Neuronal stem cell (in vitro differentiated cells): ENCODE measurements at regions not wholly inside any gene's neighbourhood (a gene's known extent, or its start where the extent isn't known, plus 50 kb on each side); places are given as distances from the start of the nearest gene placed in this dataset.

ENCODE experiments used
- DNase-seq: peaks from one replicate; pipeline ENCODE4 v3.0.0-alpha.2; 2013; ENCODE audit warnings: low spot score
- H2AFZ ChIP-seq: one replicate; pipeline ENCODE4 v1.6.1; 2013; ENCODE audit warnings: mild to moderate bottlenecking, low read length, inconsistent platforms
- H2AK5ac ChIP-seq: 2 replicates; pipeline ENCODE4 v1.6.1; 2013; ENCODE audit warnings: low read depth, mild to moderate bottlenecking, inconsistent platforms, low read length, moderate library complexity, mixed read lengths
- H2BK120ac ChIP-seq: 2 replicates; pipeline ENCODE4 v1.6.1; 2013; ENCODE audit warnings: low read depth, mild to moderate bottlenecking, inconsistent platforms, low read length, moderate library complexity, mixed read lengths
- H2BK12ac ChIP-seq: one replicate; pipeline ENCODE4 v1.6.1; 2013; ENCODE audit warnings: low read length, inconsistent platforms
- H2BK15ac ChIP-seq: 2 replicates; pipeline ENCODE4 v1.6.1; 2013; ENCODE audit warnings: mild to moderate bottlenecking, low read length, inconsistent platforms, mixed read lengths
- H2BK5ac ChIP-seq: one replicate; pipeline ENCODE4 v1.6.1; 2013; ENCODE audit warnings: inconsistent platforms, mild to moderate bottlenecking, low read length, moderate library complexity
- H3K14ac ChIP-seq: one replicate; pipeline ENCODE4 v1.6.1; 2013; ENCODE audit warnings: low read length, inconsistent platforms
- H3K18ac ChIP-seq: 2 replicates; pipeline ENCODE4 v1.6.1; 2013; ENCODE audit warnings: low read length, inconsistent platforms
- H3K23ac ChIP-seq: 2 replicates; pipeline ENCODE4 v1.6.1; 2013; ENCODE audit warnings: low read depth, mild to moderate bottlenecking, mixed read lengths, low read length, inconsistent platforms; ENCODE audit not compliant: poor library complexity
- H3K27ac ChIP-seq: replicated peaks from 3 replicates; pipeline ENCODE4 v1.5.1; 2013; ENCODE audit warnings: low read length, inconsistent platforms
- H3K27me3 ChIP-seq, 3 experiments: 2 replicates each; pipeline ENCODE4 v1.6.1; 2013; ENCODE audit warnings: low read length in 3 of 3, mild to moderate bottlenecking in 2 of 3, inconsistent platforms in 1 of 3, low read depth in 1 of 3, mixed read lengths in 1 of 3, moderate library complexity in 1 of 3; ENCODE audit not compliant: control insufficient read depth in 3 of 3, insufficient read depth in 3 of 3
- H3K36me3 ChIP-seq, 2 donors: replicated peaks in 1 of 2; 2 replicates each; pipeline ENCODE4 v1.6.1; 2013; ENCODE audit warnings: low read length in 2 of 2; ENCODE audit not compliant: control insufficient read depth in 2 of 2, insufficient read depth in 2 of 2
- H3K4ac ChIP-seq: 2 replicates; pipeline ENCODE4 v1.6.1; 2013; ENCODE audit warnings: inconsistent platforms, mild to moderate bottlenecking, low read length, moderate library complexity
- H3K4me1 ChIP-seq, 2 donors: 1 replicate in 1 of 2; 2 replicates in 1 of 2; pipeline ENCODE4 v1.6.1; 2013; ENCODE audit warnings: low read length in 2 of 2, low read depth in 1 of 2; ENCODE audit not compliant: control insufficient read depth in 2 of 2, insufficient read depth in 1 of 2
- H3K4me2 ChIP-seq: one replicate; pipeline ENCODE4 v1.6.1; 2013; ENCODE audit warnings: mild to moderate bottlenecking, low read length, inconsistent platforms; ENCODE audit not compliant: insufficient read depth, poor library complexity, severe bottlenecking
- H3K4me3 ChIP-seq, 2 donors: 2 replicates each; pipeline ENCODE4 v1.5.1; 2013; ENCODE audit warnings: low read length in 2 of 2, mild to moderate bottlenecking in 2 of 2, inconsistent platforms in 1 of 2, moderate library complexity in 1 of 2
- H3K79me1 ChIP-seq: one replicate; pipeline ENCODE4 v1.6.1; 2013; ENCODE audit warnings: low read depth, mild to moderate bottlenecking, inconsistent platforms, low read length, moderate library complexity
- H3K9ac ChIP-seq: one replicate; pipeline ENCODE4 v1.6.1; 2013; ENCODE audit warnings: mild to moderate bottlenecking, low read depth, low read length, inconsistent platforms; ENCODE audit not compliant: poor library complexity
- H3K9me3 ChIP-seq, 2 donors: replicated peaks in 1 of 2; 2 replicates each; pipeline versions ENCODE3 to v1.6.1; 2013; ENCODE audit warnings: low read length in 2 of 2, mild to moderate bottlenecking in 2 of 2, inconsistent platforms in 1 of 2, low read depth in 1 of 2, mixed read lengths in 1 of 2, moderate library complexity in 1 of 2; ENCODE audit not compliant: control insufficient read depth in 2 of 2, insufficient read depth in 1 of 2
- H4K8ac ChIP-seq: one replicate; pipeline ENCODE4 v1.6.1; 2013; ENCODE audit warnings: low read depth, mild to moderate bottlenecking, inconsistent platforms, low read length, moderate library complexity
- H4K91ac ChIP-seq: one replicate; pipeline ENCODE4 v1.6.1; 2013; ENCODE audit warnings: low read length, low read depth, mild to moderate bottlenecking, inconsistent platforms; ENCODE audit not compliant: poor library complexity
- WGBS, 2 donors: extraction: QIAGEN DNeasy Blood & Tissue Kit; methylation state at CpG; one replicate each; pipeline ENCODE4 v1.1.7; 2013; ENCODE audit warnings: missing lambda C conversion rate in 2 of 2, mixed read lengths in 1 of 2; ENCODE audit not compliant: insufficient read length in 2 of 2, insufficient replicate concordance in 1 of 2; ENCODE audit errors: extremely low coverage in 2 of 2; 5-methylcytosine and 5-hydroxymethylcytosine counted together

GRCh38 chr1:229180161-229180560 lies 90.8 kb upstream of the RAB4A start:
- no peak overlapping the region for H2AFZ ChIP-seq
- no peaks in the 10 kb centered on the region for H3K27me3 ChIP-seq
- no peak overlapping the region for H2BK12ac ChIP-seq
- no peak for DNase-seq
- no peak overlapping the region for H3K23ac ChIP-seq
- H3K4me2 ChIP-seq: no peak overlapping the region
- no peak overlapping the region for H3K4me3 ChIP-seq
- H2AK5ac ChIP-seq: no peak overlapping the region
- no peaks in the 10 kb centered on the region for H3K9me3 ChIP-seq
- H3K36me3 ChIP-seq: no peaks in the 10 kb centered on the region
- no peak overlapping the region for H4K8ac ChIP-seq
- H2BK120ac ChIP-seq: no peak overlapping the region
- no peak overlapping the region for H3K18ac ChIP-seq
- WGBS, 2 donors: no CpG with 5 or more reads among the region's 8 CpGs
- H3K4me1 ChIP-seq: no peaks in the 10 kb centered on the region
- no peaks in the 10 kb centered on the region for H3K79me1 ChIP-seq
- no peak overlapping the region for H3K14ac ChIP-seq
- H3K27ac ChIP-seq: no peak overlapping the region
- no peak overlapping the region for H4K91ac ChIP-seq
- H2BK15ac ChIP-seq: no peak overlapping the region
- H3K4ac ChIP-seq: no peak overlapping the region
- H3K9ac ChIP-seq: no peak overlapping the region
- H2BK5ac ChIP-seq: no peak overlapping the region

- WGBS, 2 donors: no CpG with 5 or more reads among the region's 2 CpGs
- Histone ChIP-seq H3K4me1 (no peaks in the 10 kb centered on the region), H2AK5ac (no peak overlapping the region), H3K14ac (no peak overlapping the region), H4K91ac (no peak overlapping the region), H2BK120ac (no peak overlapping the region), H2BK12ac (no peak overlapping the region), H3K9me3 (no peaks in the 10 kb centered on the region), H3K9ac (no peak overlapping the region), H2BK5ac (no peak overlapping the region), H3K79me1 (no peaks in the 10 kb centered on the region), H2AFZ (no peak overlapping the region), H3K4me3 (no peak overlapping the region), H3K23ac (no peak overlapping the region), H3K27ac (no peak overlapping the region), H3K4me2 (no peak overlapping the region), H2BK15ac (no peak overlapping the region), H4K8ac (no peak overlapping the region), H3K4ac (no peak overlapping the region), H3K18ac (no peak overlapping the region), H3K27me3 (no peaks in the 10 kb centered on the region), H3K36me3 (no peaks in the 10 kb centered on the region)
- DNase-seq: no peak
Observed at GRCh38 chr1:229181419-229181818, 89.5 kb upstream of the RAB4A start.

- no peak overlapping the region for H3K4me2 ChIP-seq
Observed at GRCh38 chr1:229183588-229183987, 87.3 kb upstream of the RAB4A start.

GRCh38 chr1:229184066-229184465 lies 86.8 kb upstream of the RAB4A start:
- Histone ChIP-seq H3K18ac (no peak overlapping the region), H2AK5ac (no peak overlapping the region), H4K91ac (no peak overlapping the region), H2BK12ac (no peak overlapping the region), H3K9ac (no peak overlapping the region), H3K4me3 (no peak overlapping the region), H2BK15ac (no peak overlapping the region), H3K9me3 (no peaks in the 10 kb centered on the region), H3K27ac (no peak overlapping the region), H3K36me3 (no peaks in the 10 kb centered on the region), H2AFZ (no peak overlapping the region), H3K27me3 (no peaks in the 10 kb centered on the region), H3K4me1 (no peaks in the 10 kb centered on the region), H3K4ac (no peak overlapping the region), H3K14ac (no peak overlapping the region), H2BK5ac (no peak overlapping the region), H4K8ac (no peak overlapping the region), H3K23ac (no peak overlapping the region), H2BK120ac (no peak overlapping the region), H3K79me1 (no peaks in the 10 kb centered on the region), H3K4me2 (no peak overlapping the region)
- no CpG with 5 or more reads among the region's 4 CpGs for WGBS, 2 donors
- no peak for DNase-seq

More at GRCh38 chr1:229183588-229183987, 87.3 kb upstream of the RAB4A start:
- DNase-seq: no peak
- WGBS, 2 donors: no CpG with 5 or more reads among the region's 4 CpGs
- H3K27me3 ChIP-seq: no peaks in the 10 kb centered on the region
- no peak overlapping the region for H2AK5ac ChIP-seq
- no peaks in the 10 kb centered on the region for H3K9me3 ChIP-seq
- no peaks in the 10 kb centered on the region for H3K4me1 ChIP-seq
- H3K79me1 ChIP-seq: no peaks in the 10 kb centered on the region
- no peak overlapping the region for H2BK12ac ChIP-seq
- H2BK15ac ChIP-seq: no peak overlapping the region
- H2AFZ ChIP-seq: no peak overlapping the region
- H3K14ac ChIP-seq: no peak overlapping the region
- H3K4ac ChIP-seq: no peak overlapping the region
- no peak overlapping the region for H3K9ac ChIP-seq
- no peak overlapping the region for H4K91ac ChIP-seq
- no peak overlapping the region for H3K4me3 ChIP-seq
- no peaks in the 10 kb centered on the region for H3K36me3 ChIP-seq
- H2BK120ac ChIP-seq: no peak overlapping the region
- no peak overlapping the region for H3K18ac ChIP-seq
- no peak overlapping the region for H3K27ac ChIP-seq
- H3K23ac ChIP-seq: no peak overlapping the region
- H4K8ac ChIP-seq: no peak overlapping the region
- H2BK5ac ChIP-seq: no peak overlapping the region
